ENCODE measurements at regions not wholly inside any gene's neighbourhood (a gene's known extent, or its start where the extent isn't known, plus 50 kb on each side); places are given as distances from the start of the nearest gene placed in this dataset.

GRCh38 chr7:129366-130221 is 62.8 kb upstream of the FAM20C start:
- POLR2A ChIA-PET, result no interaction called here
- Histone ChIP-seq H3K36me3 (ENCODE audit: control insufficient read depth, insufficient read depth, low read length) (no peaks in the 10 kb centered on the region), H3K4me3 (ENCODE audit: low read depth, low read length) (no peak overlapping the region), H3K27me3 (ENCODE audit: control insufficient read depth, insufficient read depth, low read length) (no peaks in the 10 kb centered on the region)
- CTCF ChIA-PET, result interaction anchor here (1.3 kb wide), 1 partner anchor 49 kb away, joined by 4 read pairs; no protein-coding TSS in a partner anchor
- TF ChIP-seq CTCF (IDR thresholded peaks at IDR 0.05; ENCODE audit: insufficient read depth, low read depth, low read length), result no peak
- DNase-seq (ENCODE audit: low read depth), result no peak

DNA sequence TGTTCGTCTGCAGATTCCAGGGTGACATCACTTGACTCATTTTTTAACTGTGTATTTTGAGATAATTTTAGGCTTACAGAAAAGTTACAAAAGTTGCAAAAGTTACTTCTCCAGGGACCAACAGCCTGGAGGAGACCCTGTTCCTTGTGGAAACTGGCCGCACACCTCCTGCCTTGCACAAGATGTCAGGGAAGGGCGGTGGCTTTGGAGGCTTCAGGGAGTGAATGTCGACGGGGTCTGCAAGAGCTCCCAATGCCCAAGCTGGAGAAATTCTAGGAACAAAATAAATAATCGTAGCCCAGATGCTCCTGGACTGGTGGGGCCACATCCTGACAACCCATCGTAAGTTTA is 62.2 kb upstream of the FAM20C start:
- H3K4me3 ChIP-seq (ENCODE audit: low read depth, low read length), result no peak overlapping the region

GRCh38 chr7:130875-131780 is 61.2 kb upstream of the FAM20C start:
- Histone ChIP-seq H3K36me3 (ENCODE audit: control insufficient read depth, insufficient read depth, low read length) (no peaks in the 10 kb centered on the region), H3K4me3 (ENCODE audit: low read depth, low read length) (no peak overlapping the region), H3K27me3 (ENCODE audit: control insufficient read depth, insufficient read depth, low read length) (peaks cover 2% of the 10 kb centered on the region; the same call in 1 of the 2 replicates)
- DNase-seq (ENCODE audit: low read depth), result no peak
- CTCF ChIA-PET, result interaction anchor here (0.6 to 1.5 kb wide), 2 partner anchors 21 to 67 kb away, joined by 3 to 6 read pairs; no protein-coding TSS in a partner anchor
- no peak for TF ChIP-seq CTCF (IDR thresholded peaks at IDR 0.05; ENCODE audit: insufficient read depth, low read depth, low read length)
- POLR2A ChIA-PET, result no interaction called here

More for the DNA sequence above, 62.2 kb upstream of the FAM20C start:
- POLR2A ChIA-PET, result no interaction called here
- no peak for DNase-seq (ENCODE audit: low read depth)
- CTCF ChIA-PET, result interaction anchor here (1.3 to 1.5 kb wide), 2 partner anchors 50 to 66 kb away, joined by 3 to 4 read pairs; no protein-coding TSS in a partner anchor
- H3K36me3 ChIP-seq (ENCODE audit: control insufficient read depth, insufficient read depth, low read length), result no peaks in the 10 kb centered on the region
- no peaks in the 10 kb centered on the region for H3K27me3 ChIP-seq (ENCODE audit: control insufficient read depth, insufficient read depth, low read length)
- TF ChIP-seq CTCF (IDR thresholded peaks at IDR 0.05; ENCODE audit: insufficient read depth, low read depth, low read length), result no peak

GRCh38 chr7:131781-132482 is 60.4 kb upstream of the FAM20C start:
- ChIA-PET CTCF (interaction anchor here (0.6 to 1.5 kb wide), 2 partner anchors 20 to 68 kb away, joined by 3 to 6 read pairs; no protein-coding TSS in a partner anchor), POLR2A (no interaction called here)
- no peak for DNase-seq (ENCODE audit: low read depth)
- Histone ChIP-seq H3K36me3 (ENCODE audit: control insufficient read depth, insufficient read depth, low read length) (no peaks in the 10 kb centered on the region), H3K4me3 (ENCODE audit: low read depth, low read length) (no peak overlapping the region), H3K27me3 (ENCODE audit: control insufficient read depth, insufficient read depth, low read length) (peaks cover 2% of the 10 kb centered on the region; the same call in 1 of the 2 replicates)
- no peak for TF ChIP-seq CTCF (IDR thresholded peaks at IDR 0.05; ENCODE audit: insufficient read depth, low read depth, low read length)
